ENCODE measurements at regions not wholly inside any gene's neighbourhood (a gene's known extent, or its start where the extent isn't known, plus 50 kb on each side); places are given as distances from the start of the nearest gene placed in this dataset.

DNA sequence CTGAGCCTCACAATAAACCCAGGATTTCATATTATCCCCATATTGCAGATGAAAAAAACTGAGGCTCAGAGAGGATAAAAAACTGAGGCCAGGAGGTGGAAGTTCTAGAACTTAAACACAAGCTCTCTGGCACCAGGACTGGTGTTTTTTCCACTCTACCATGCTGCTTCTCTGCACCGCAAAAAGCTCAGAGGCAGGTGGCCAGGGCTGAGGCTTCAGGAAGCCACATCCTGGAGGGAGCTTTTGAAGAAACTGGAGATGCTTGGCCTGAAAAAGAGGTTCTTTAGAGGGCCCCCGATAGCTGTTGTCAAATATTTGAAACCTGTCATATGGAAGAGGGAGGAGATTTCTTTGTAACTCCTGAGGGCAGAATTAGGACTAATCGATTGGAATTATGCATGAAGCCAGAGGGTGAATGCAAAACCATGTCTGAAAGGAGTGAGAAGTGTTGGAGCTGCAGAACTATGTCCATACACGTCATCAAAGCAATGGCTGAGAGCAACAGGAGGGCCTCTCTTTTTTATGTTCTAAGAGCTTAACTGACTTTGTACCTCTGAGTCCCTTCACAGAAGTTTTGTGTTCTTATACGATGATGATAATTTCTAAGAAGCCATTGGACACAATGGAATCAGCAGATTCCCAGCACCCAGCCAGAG is 448.6 kb downstream of the FUT8 start:
- no peaks in the 10 kb centered on the region for H3K4me1 ChIP-seq (ENCODE audit: control insufficient read depth, extremely low read depth, insufficient read depth, low read length)
- DNase-seq (ENCODE audit: low read depth in 2 of 2) = no peak
- TF ChIP-seq, protein P1, sequence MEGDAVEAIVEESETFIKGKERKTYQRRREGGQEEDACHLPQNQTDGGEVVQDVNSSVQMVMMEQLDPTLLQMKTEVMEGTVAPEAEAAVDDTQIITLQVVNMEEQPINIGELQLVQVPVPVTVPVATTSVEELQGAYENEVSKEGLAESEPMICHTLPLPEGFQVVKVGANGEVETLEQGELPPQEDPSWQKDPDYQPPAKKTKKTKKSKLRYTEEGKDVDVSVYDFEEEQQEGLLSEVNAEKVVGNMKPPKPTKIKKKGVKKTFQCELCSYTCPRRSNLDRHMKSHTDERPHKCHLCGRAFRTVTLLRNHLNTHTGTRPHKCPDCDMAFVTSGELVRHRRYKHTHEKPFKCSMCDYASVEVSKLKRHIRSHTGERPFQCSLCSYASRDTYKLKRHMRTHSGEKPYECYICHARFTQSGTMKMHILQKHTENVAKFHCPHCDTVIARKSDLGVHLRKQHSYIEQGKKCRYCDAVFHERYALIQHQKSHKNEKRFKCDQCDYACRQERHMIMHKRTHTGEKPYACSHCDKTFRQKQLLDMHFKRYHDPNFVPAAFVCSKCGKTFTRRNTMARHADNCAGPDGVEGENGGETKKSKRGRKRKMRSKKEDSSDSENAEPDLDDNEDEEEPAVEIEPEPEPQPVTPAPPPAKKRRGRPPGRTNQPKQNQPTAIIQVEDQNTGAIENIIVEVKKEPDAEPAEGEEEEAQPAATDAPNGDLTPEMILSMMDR (conservative IDR thresholded peaks at IDR 0.05 in 1 of 2, IDR thresholded peaks at IDR 0.05 in 1 of 2; ENCODE audit: low read depth in 1 of 2, low read length in 2 of 2) = no peak
- no peak for TF ChIP-seq EZH2 (IDR thresholded peaks at IDR 0.05; ENCODE audit: low read length, missing control alignments)
- H3K79me2 ChIP-seq (ENCODE audit: control insufficient read depth, insufficient read depth, low read length) = no peaks in the 10 kb centered on the region
- H4K20me1 ChIP-seq (ENCODE audit: control insufficient read depth, extremely low read depth, insufficient read depth, low read length) = no peaks in the 10 kb centered on the region
- no peaks in the 10 kb centered on the region for H3K27me3 ChIP-seq (ENCODE audit: control insufficient read depth, insufficient read depth, low read length)
- no peak overlapping the region for H3K4me2 ChIP-seq (ENCODE audit: extremely low read depth, insufficient read depth, low read length)
- H3K36me3 ChIP-seq (ENCODE audit: control insufficient read depth, insufficient read depth, low read length) = no peaks in the 10 kb centered on the region
- H3K9ac ChIP-seq (ENCODE audit: insufficient read depth, low read length) = no peak overlapping the region
- no peaks in the 10 kb centered on the region for H3K9me3 ChIP-seq (ENCODE audit: control insufficient read depth, insufficient read depth, low read depth, low read length)
- no peak overlapping the region for H3K4me3 ChIP-seq (replicated peaks in 1 of 4; ENCODE audit: control extremely low read depth in 1 of 4, insufficient read depth in 1 of 4, low read depth in 3 of 4, low read length in 4 of 4)
- H2AFZ ChIP-seq (ENCODE audit: low read length) = no peak overlapping the region
- H3K27ac ChIP-seq (ENCODE audit: insufficient read depth, low read length) = no peak overlapping the region

DNA sequence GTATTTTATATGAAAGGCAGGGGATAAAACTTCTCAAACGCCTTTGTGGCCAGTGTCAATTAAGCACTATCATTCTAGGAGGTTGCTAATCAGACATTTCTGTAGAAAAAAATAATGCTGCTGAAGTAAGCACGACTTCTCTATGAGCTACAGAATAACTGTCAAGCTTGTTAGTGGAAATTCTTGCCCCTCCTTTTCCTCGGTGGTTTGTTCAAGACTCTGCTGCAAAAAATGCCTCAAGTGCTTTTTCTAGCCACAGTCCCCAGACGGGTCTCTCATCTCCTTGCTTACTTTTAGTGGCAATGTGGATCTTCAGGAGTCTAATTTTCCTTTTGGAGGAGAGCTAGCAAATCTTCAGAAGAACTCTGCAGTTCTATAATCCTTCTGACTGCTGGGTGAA is 452.0 kb downstream of the FUT8 start:
- Histone ChIP-seq H3K27me3 (ENCODE audit: control insufficient read depth, insufficient read depth, low read length) (no peaks in the 10 kb centered on the region), H3K9ac (ENCODE audit: insufficient read depth, low read length) (no peak overlapping the region), H3K4me3 (replicated peaks in 1 of 4; ENCODE audit: control extremely low read depth in 1 of 4, insufficient read depth in 1 of 4, low read depth in 3 of 4, low read length in 4 of 4) (no peak overlapping the region), H3K27ac (ENCODE audit: insufficient read depth, low read length) (no peak overlapping the region), H4K20me1 (ENCODE audit: control insufficient read depth, extremely low read depth, insufficient read depth, low read length) (no peaks in the 10 kb centered on the region), H3K9me3 (ENCODE audit: control insufficient read depth, insufficient read depth, low read depth, low read length) (no peaks in the 10 kb centered on the region), H3K4me2 (ENCODE audit: extremely low read depth, insufficient read depth, low read length) (no peak overlapping the region), H3K36me3 (ENCODE audit: control insufficient read depth, insufficient read depth, low read length) (no peaks in the 10 kb centered on the region), H3K79me2 (ENCODE audit: control insufficient read depth, insufficient read depth, low read length) (no peaks in the 10 kb centered on the region), H2AFZ (ENCODE audit: low read length) (no peak overlapping the region), H3K4me1 (ENCODE audit: control insufficient read depth, extremely low read depth, insufficient read depth, low read length) (no peaks in the 10 kb centered on the region)
- DNase-seq (ENCODE audit: low read depth in 2 of 2) = no peak
- TF ChIP-seq EZH2 (IDR thresholded peaks at IDR 0.05; ENCODE audit: low read length, missing control alignments) = no peak
- TF ChIP-seq, protein P1 (conservative IDR thresholded peaks at IDR 0.05 in 1 of 2, IDR thresholded peaks at IDR 0.05 in 1 of 2; ENCODE audit: low read depth in 1 of 2, low read length in 2 of 2) = no peak

DNA sequence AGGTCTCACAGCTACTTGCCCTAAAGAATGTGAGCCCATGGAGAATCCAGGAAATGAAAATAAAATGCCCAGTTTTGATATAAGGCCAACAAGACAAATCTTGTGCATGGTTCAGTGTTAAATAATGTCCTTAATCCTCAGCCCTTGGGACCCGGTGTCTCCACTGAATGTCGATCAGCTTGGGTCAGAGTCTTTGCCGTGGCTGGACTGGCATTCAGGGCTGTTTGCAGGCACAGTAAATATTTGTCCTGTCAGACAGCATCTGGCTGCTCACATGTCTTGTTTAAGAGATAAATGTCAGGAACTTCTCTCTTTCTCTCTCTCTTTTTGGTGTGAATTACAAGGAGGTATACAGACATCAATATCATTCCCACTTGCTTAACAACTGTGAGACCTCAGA is 452.5 kb downstream of the FUT8 start:
- TF ChIP-seq EZH2 (IDR thresholded peaks at IDR 0.05; ENCODE audit: low read length, missing control alignments) = no peak
- TF ChIP-seq, protein P1 (conservative IDR thresholded peaks at IDR 0.05 in 1 of 2, IDR thresholded peaks at IDR 0.05 in 1 of 2; ENCODE audit: low read depth in 1 of 2, low read length in 2 of 2) = no peak

More for the DNA sequence above, 452.5 kb downstream of the FUT8 start:
- Histone ChIP-seq H3K36me3 (ENCODE audit: control insufficient read depth, insufficient read depth, low read length) (no peaks in the 10 kb centered on the region), H4K20me1 (ENCODE audit: control insufficient read depth, extremely low read depth, insufficient read depth, low read length) (no peaks in the 10 kb centered on the region), H3K4me1 (ENCODE audit: control insufficient read depth, extremely low read depth, insufficient read depth, low read length) (no peaks in the 10 kb centered on the region), H3K4me3 (replicated peaks in 1 of 4; ENCODE audit: control extremely low read depth in 1 of 4, insufficient read depth in 1 of 4, low read depth in 3 of 4, low read length in 4 of 4) (no peak overlapping the region), H3K27me3 (ENCODE audit: control insufficient read depth, insufficient read depth, low read length) (no peaks in the 10 kb centered on the region), H3K9ac (ENCODE audit: insufficient read depth, low read length) (no peak overlapping the region), H3K79me2 (ENCODE audit: control insufficient read depth, insufficient read depth, low read length) (no peaks in the 10 kb centered on the region), H3K27ac (ENCODE audit: insufficient read depth, low read length) (no peak overlapping the region), H3K4me2 (ENCODE audit: extremely low read depth, insufficient read depth, low read length) (no peak overlapping the region), H2AFZ (ENCODE audit: low read length) (no peak overlapping the region), H3K9me3 (ENCODE audit: control insufficient read depth, insufficient read depth, low read depth, low read length) (no peaks in the 10 kb centered on the region)
- DNase-seq (ENCODE audit: low read depth in 2 of 2) = no peak

Data from fibroblast of lung (primary cell).